ENCODE measurements at regions not wholly inside any gene's neighbourhood (a gene's known extent, or its start where the extent isn't known, plus 50 kb on each side); places are given as distances from the start of the nearest gene placed in this dataset.

- no peak overlapping the region for H3K4me3 Mint-ChIP-seq
- H3K9me3 Mint-ChIP-seq = peaks cover 14% of the 10 kb centered on the region
- POLR2A ChIA-PET = no interaction called here
- DNase-seq = no peak
- no peaks in the 10 kb centered on the region for H3K27me3 Mint-ChIP-seq
- no peaks in the 10 kb centered on the region for H3K4me1 Mint-ChIP-seq
- CTCF ChIA-PET = no interaction called here
- H3K36me3 Mint-ChIP-seq (ENCODE audit: low read depth) = no peaks in the 10 kb centered on the region
- no peak overlapping the region for H3K27ac Mint-ChIP-seq
Measured at GRCh38 chr20:11430652-11431051, 487.0 kb upstream of the BTBD3 start.

DNA sequence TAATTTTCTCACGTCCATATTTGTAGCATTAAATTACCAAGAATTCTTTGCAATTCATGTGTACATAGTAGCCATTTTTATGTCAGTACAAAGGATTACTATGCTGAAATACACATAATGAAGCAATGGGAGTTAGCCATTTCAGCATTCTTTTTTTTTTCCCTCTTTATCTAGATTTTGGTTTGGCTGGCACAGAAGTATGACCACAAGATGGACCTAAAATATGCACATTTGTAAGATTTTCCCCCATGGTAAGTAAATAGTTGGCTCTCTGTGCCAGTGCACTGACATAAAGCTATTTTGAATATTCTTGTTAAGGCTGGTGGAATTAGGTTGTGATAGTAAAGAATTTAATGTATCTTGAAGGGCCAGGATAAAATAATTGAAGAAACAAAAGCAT, 486.1 kb upstream of the BTBD3 start:
- Mint-ChIP-seq H3K36me3 (ENCODE audit: low read depth) (no peaks in the 10 kb centered on the region), H3K4me1 (no peaks in the 10 kb centered on the region), H3K4me3 (no peak overlapping the region), H3K9me3 (peaks cover 19% of the 10 kb centered on the region), H3K27ac (no peak overlapping the region), H3K27me3 (no peaks in the 10 kb centered on the region)
- ChIA-PET CTCF (no interaction called here), POLR2A (no interaction called here)
- DNase-seq = no peak

DNA sequence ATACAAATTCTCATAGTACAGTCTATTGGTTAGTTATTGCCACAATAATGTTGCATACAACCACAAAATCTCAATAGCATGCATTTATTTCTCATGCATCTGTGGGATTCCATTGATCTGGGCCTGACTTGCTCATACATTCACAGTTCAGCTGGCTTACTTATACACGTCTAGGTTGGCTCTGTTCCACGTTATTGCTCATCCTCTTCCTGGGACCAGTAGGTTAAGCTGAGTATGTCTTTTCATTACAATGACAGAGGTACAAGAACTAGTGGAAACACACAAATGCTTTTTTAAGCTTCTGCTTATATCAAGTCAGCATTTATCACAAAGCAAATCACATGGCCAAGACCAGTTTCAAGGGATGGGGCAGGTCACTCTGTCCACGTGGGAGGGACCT, 485.3 kb upstream of the BTBD3 start:
- POLR2A ChIA-PET = no interaction called here
- H3K4me1 Mint-ChIP-seq = no peaks in the 10 kb centered on the region
- H3K36me3 Mint-ChIP-seq (ENCODE audit: low read depth) = no peaks in the 10 kb centered on the region
- DNase-seq = no peak
- no peak overlapping the region for H3K4me3 Mint-ChIP-seq
- peaks cover 19% of the 10 kb centered on the region for H3K9me3 Mint-ChIP-seq
- CTCF ChIA-PET = no interaction called here
- H3K27ac Mint-ChIP-seq = no peak overlapping the region
- H3K27me3 Mint-ChIP-seq = no peaks in the 10 kb centered on the region

DNA sequence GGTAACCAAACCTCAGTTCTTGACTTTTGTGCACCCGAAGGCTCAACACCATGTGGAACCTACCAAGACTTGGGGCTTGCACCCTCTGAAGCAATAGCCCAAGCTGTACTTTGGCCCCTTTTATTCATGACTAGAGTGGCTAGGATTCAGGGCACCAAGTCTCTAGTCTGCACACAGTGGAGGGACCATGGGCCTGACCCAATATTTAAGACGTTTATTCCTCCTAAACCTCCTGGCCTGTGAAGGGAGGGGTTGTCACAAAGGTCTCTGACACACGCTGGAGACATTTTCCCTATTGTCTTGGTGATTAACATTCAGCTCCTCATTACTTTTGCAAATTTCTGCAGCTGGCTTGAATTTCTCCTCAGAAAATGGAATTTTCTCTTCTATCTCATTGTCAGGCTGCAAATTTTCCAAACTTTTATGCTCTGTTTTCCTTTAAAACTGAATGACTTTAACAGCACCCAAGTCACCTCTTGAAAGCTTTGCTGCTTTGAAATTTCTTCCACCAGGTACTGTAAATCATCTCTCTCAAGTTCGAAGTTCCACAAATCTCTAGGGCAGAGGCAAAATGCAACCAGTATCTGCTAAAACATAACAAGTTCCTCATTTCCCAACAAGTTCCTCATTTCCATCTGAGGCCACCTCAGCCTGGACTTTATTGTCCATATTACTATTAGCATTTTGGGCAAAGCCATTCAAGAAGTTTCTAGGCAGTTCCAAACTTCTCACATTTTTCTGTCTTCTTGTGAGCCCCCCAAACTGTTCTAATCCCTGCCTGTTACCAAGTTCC, 481.4 kb upstream of the BTBD3 start:
- Mint-ChIP-seq H3K9me3 (peaks cover 19% of the 10 kb centered on the region), H3K4me1 (no peaks in the 10 kb centered on the region), H3K4me3 (no peak overlapping the region), H3K27ac (no peak overlapping the region), H3K27me3 (no peaks in the 10 kb centered on the region), H3K36me3 (ENCODE audit: low read depth) (no peaks in the 10 kb centered on the region)
- DNase-seq = no peak
- ChIA-PET POLR2A (no interaction called here), CTCF (no interaction called here)

- DNase-seq = no peak
- no peaks in the 10 kb centered on the region for H3K27me3 Mint-ChIP-seq
- H3K4me1 Mint-ChIP-seq = no peaks in the 10 kb centered on the region
- H3K9me3 Mint-ChIP-seq = peaks cover 19% of the 10 kb centered on the region
- ChIA-PET CTCF (no interaction called here), POLR2A (no interaction called here)
- H3K36me3 Mint-ChIP-seq (ENCODE audit: low read depth) = no peaks in the 10 kb centered on the region
- no peak overlapping the region for H3K27ac Mint-ChIP-seq
- no peak overlapping the region for H3K4me3 Mint-ChIP-seq
Measured at GRCh38 chr20:11437090-11437489, 480.6 kb upstream of the BTBD3 start.

DNA sequence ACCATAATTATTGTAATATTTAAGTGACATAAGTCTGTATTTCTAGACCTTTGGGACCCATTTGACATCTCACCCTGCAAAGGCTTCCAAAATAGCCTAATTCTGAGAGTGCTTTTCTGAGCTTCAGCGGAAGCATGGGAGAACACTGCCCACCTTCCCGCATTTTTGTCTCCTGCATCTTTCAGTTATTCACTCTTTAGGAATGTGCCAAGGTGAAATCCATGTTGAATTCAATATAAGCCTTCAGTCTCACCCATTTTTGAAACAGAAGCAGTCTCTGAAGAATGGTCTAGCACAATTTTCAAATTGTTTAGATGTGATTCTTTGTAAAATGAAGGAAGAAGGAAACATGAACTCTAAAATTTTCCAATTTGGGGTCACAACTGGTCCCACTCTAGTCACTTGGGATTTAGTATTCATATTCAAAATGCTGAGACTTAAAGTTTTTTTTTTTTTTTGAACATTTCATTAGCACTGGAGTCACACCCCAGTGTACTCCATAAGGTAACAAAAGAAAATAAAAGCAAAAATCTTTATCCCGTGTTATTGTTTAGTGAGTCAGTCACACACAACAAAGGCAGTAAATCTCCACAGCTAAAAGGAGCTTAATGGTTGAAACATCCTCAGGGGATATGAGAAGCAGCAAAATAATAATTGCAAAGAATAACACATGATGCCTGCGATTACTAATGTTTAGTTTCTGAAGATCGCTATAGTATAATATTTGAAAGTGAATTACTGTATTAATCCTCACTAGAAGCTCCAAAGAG, 479.9 kb upstream of the BTBD3 start:
- no peak overlapping the region for H3K27ac Mint-ChIP-seq
- ChIA-PET CTCF (no interaction called here), POLR2A (no interaction called here)
- H3K4me3 Mint-ChIP-seq = no peak overlapping the region
- DNase-seq = no peak
- H3K4me1 Mint-ChIP-seq = no peaks in the 10 kb centered on the region
- H3K27me3 Mint-ChIP-seq = no peaks in the 10 kb centered on the region
- no peaks in the 10 kb centered on the region for H3K36me3 Mint-ChIP-seq (ENCODE audit: low read depth)
- peaks cover 19% of the 10 kb centered on the region for H3K9me3 Mint-ChIP-seq

GRCh38 chr20:11438412-11438811, 479.3 kb upstream of the BTBD3 start:
- Mint-ChIP-seq H3K4me1 (no peaks in the 10 kb centered on the region), H3K4me3 (no peak overlapping the region), H3K27ac (no peak overlapping the region), H3K36me3 (ENCODE audit: low read depth) (no peaks in the 10 kb centered on the region), H3K9me3 (peaks cover 16% of the 10 kb centered on the region), H3K27me3 (no peaks in the 10 kb centered on the region)
- CTCF ChIA-PET = no interaction called here
- POLR2A ChIA-PET = no interaction called here
- DNase-seq = no peak

GRCh38 chr20:11443382-11444119, 474.1 kb upstream of the BTBD3 start:
- H3K9me3 Mint-ChIP-seq = peaks cover 2% of the 10 kb centered on the region
- ChIA-PET CTCF (no interaction called here), POLR2A (no interaction called here)
- no peak overlapping the region for H3K4me3 Mint-ChIP-seq
- H3K27me3 Mint-ChIP-seq = no peaks in the 10 kb centered on the region
- H3K27ac Mint-ChIP-seq = no peak overlapping the region
- H3K4me1 Mint-ChIP-seq = no peaks in the 10 kb centered on the region
- DNase-seq = no peak
- H3K36me3 Mint-ChIP-seq (ENCODE audit: low read depth) = no peaks in the 10 kb centered on the region

DNA sequence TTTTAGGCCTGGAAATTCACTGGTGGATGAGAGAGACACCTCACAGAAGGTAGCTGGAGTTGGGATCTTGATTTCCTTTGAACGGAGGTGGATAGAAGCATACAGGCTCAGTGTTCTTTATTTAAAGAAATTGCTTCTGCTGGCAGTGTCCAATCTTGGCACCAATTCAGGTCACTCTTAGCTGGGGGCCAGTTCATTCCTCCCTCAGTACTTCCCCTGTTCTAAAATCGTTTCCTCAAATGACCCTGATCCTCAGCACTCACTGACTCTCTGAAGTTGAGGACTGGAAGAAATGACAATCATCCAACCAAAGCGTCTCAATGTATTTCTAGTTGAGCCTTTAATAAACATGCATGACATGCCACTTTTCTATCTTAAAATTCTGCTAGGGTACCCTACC, 472.5 kb upstream of the BTBD3 start:
- DNase-seq = no peak
- H3K4me1 Mint-ChIP-seq = no peaks in the 10 kb centered on the region
- peaks cover 2% of the 10 kb centered on the region for H3K9me3 Mint-ChIP-seq
- H3K36me3 Mint-ChIP-seq (ENCODE audit: low read depth) = no peaks in the 10 kb centered on the region
- CTCF ChIA-PET = no interaction called here
- POLR2A ChIA-PET = no interaction called here
- H3K4me3 Mint-ChIP-seq = no peak overlapping the region
- H3K27me3 Mint-ChIP-seq = no peaks in the 10 kb centered on the region
- H3K27ac Mint-ChIP-seq = no peak overlapping the region

DNA sequence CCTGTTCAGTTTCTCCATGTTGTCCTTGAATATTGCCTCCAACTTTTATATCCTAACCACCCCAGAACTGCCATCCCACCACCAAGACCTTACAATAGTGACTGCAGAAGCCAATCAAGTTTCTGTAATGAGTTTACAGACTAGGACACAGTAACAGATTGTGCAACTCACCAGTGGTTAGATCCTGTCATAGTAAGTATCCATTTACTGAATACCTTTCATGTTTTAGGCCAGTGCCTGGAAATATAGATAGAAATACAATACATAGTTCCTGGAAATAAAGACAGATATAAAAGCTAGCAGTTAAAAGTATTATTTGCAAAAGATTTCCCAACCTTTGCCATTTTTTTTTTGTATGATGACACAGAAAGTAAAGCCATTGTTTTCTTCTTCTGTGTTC, 471.8 kb upstream of the BTBD3 start:
- H3K27me3 Mint-ChIP-seq = no peaks in the 10 kb centered on the region
- H3K4me3 Mint-ChIP-seq = no peak overlapping the region
- CTCF ChIA-PET = no interaction called here
- POLR2A ChIA-PET = no interaction called here
- H3K36me3 Mint-ChIP-seq (ENCODE audit: low read depth) = no peaks in the 10 kb centered on the region
- no peak for DNase-seq
- H3K9me3 Mint-ChIP-seq = peaks cover 2% of the 10 kb centered on the region
- H3K4me1 Mint-ChIP-seq = no peaks in the 10 kb centered on the region
- no peak overlapping the region for H3K27ac Mint-ChIP-seq

DNA sequence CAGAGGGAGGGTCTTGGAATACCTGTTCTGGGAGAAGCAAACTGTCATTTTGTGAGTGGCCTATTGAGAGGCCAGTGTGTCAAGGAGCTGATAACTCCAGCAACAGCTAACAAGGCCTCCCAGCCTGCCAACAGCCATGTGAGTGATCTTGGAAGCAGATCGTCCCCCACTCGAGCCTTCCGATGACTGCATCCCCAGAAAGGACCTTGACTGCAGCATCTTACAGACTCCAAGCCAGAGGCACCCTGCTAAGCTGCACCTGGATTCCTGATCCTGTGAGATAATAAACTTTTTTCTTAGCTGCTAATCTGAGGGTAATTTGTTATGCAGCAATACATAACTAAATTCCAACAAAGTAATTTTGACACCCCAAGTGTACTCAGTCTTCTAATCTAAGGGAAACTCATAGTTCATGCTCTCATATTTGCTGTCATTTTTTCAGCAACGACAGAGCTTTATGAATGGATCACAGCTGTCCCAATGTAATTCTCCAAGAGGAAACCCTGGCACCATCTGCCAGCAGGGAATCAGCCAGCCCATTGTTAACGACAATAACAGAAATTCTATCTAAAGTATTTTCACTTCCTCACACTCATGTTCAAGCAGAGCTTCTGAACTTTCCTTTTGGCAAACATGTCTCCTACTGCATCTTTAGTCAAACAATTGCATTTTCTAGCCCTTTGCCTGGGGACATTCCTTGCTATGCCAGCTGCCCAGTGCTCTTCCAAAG, 470.2 kb upstream of the BTBD3 start:
- POLR2A ChIA-PET = no interaction called here
- Mint-ChIP-seq H3K4me1 (no peaks in the 10 kb centered on the region), H3K27ac (no peak overlapping the region)

GRCh38 chr20:11448554-11448953, 469.1 kb upstream of the BTBD3 start:
- no peak overlapping the region for H3K27ac Mint-ChIP-seq
- DNase-seq = no peak
- H3K4me3 Mint-ChIP-seq = no peak overlapping the region
- ChIA-PET CTCF (no interaction called here), POLR2A (no interaction called here)
- H3K27me3 Mint-ChIP-seq = no peaks in the 10 kb centered on the region
- H3K4me1 Mint-ChIP-seq = no peaks in the 10 kb centered on the region
- H3K36me3 Mint-ChIP-seq (ENCODE audit: low read depth) = no peaks in the 10 kb centered on the region
- peaks cover 2% of the 10 kb centered on the region for H3K9me3 Mint-ChIP-seq

More for the DNA sequence above, 470.2 kb upstream of the BTBD3 start:
- no peak for DNase-seq
- no peaks in the 10 kb centered on the region for H3K27me3 Mint-ChIP-seq
- H3K9me3 Mint-ChIP-seq = peaks cover 2% of the 10 kb centered on the region
- H3K4me3 Mint-ChIP-seq = no peak overlapping the region
- no peaks in the 10 kb centered on the region for H3K36me3 Mint-ChIP-seq (ENCODE audit: low read depth)
- CTCF ChIA-PET = no interaction called here

DNA sequence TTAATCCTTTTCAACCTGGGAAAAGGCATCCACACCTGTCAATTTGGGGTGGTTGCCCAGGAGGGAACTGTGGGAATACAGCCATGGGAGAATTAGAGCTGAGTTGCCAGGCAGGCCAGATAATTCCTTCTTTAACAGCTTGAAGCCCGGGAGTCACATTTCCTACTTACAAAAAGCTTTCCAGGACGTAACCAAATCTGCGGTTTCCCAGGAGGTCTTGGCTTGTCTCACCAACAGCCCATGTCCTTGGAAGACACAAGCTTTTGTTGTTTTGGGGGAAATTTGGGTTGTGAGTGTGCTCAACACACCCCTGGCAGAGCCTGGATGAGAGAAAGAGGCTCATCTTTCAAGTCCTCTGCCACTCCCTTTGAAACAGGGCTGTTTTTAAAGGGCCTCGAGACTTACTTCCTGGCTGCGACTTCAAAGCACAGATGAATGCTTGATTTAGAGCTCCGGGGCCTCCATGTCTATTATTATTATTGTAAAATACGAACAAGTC, 465.9 kb upstream of the BTBD3 start:
- ChIA-PET CTCF (no interaction called here), POLR2A (no interaction called here)
- Mint-ChIP-seq H3K4me1 (no peaks in the 10 kb centered on the region), H3K27me3 (no peaks in the 10 kb centered on the region), H3K9me3 (peaks cover 2% of the 10 kb centered on the region), H3K4me3 (no peak overlapping the region), H3K27ac (no peak overlapping the region), H3K36me3 (ENCODE audit: low read depth) (no peaks in the 10 kb centered on the region)
- DNase-seq = no peak

All from activated CD4-positive, alpha-beta T cell treated with anti-CD3 and anti-CD28 coated beads, Interleukin-2, amount 10 ng/mL, durations not matched to agents 7 days and 5 days (primary cell).